ENCODE measurements at regions not wholly inside any gene's neighbourhood (a gene's known extent, or its start where the extent isn't known, plus 50 kb on each side); places are given as distances from the start of the nearest gene placed in this dataset.

DNA sequence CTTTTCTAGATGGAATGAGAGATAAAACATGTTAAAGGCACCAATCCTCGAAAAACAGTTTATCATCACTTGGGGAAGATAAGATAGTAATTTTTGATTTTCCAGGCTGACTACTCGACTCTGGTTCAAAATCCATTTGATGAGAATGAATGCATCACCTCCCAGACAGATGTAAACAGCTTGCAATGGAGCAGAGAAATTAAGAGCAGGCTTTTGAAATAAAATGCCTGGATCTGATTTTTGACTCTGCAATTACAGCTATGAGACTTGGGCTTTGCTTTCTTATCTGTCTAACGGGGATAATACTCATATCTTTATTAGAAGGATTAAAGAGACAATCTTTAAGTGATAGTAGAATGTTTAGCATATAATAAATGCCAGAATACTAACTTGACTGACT, 1148.9 kb downstream of the OLFM4 start:
- no peak for DNase-seq (ENCODE audit: low spot score)
- Mint-ChIP-seq H3K27ac (ENCODE audit: unreplicated experiment) (no peak overlapping the region), H3K27me3 (ENCODE audit: unreplicated experiment) (no peaks in the 10 kb centered on the region), H3K4me3 (ENCODE audit: unreplicated experiment) (no peak overlapping the region), H3K36me3 (ENCODE audit: low read depth, unreplicated experiment) (no peaks in the 10 kb centered on the region), H3K9me3 (ENCODE audit: unreplicated experiment) (no peaks in the 10 kb centered on the region), H3K4me1 (ENCODE audit: unreplicated experiment) (no peaks in the 10 kb centered on the region)
- TF ChIP-seq CTCF (IDR thresholded peaks at IDR 0.05; ENCODE audit: unreplicated experiment), result no peak

DNA sequence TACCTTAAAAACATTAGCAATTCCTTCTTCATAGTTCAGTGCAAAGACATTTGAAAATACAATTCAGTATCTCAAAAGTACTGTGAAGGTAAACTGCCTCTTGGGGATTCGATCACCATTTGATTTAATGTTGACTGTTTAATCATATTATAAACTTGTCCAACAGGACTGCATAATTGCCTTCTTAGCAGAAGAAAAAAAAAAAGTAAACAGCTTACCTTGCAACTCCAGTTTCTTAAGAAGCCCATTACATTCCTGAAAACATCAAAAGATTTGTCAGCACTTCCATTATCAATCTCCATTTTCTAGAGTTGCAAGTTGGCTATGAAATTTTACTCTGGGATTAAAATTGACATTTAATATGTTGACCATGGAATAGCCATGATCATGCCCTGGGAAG, 1154.6 kb downstream of the OLFM4 start:
- H3K27me3 Mint-ChIP-seq (ENCODE audit: unreplicated experiment), result no peaks in the 10 kb centered on the region
- H3K36me3 Mint-ChIP-seq (ENCODE audit: low read depth, unreplicated experiment), result no peaks in the 10 kb centered on the region
- no peak overlapping the region for H3K27ac Mint-ChIP-seq (ENCODE audit: unreplicated experiment)
- no peaks in the 10 kb centered on the region for H3K9me3 Mint-ChIP-seq (ENCODE audit: unreplicated experiment)
- TF ChIP-seq CTCF (IDR thresholded peaks at IDR 0.05; ENCODE audit: unreplicated experiment), result no peak
- H3K4me1 Mint-ChIP-seq (ENCODE audit: unreplicated experiment), result no peaks in the 10 kb centered on the region
- H3K4me3 Mint-ChIP-seq (ENCODE audit: unreplicated experiment), result no peak overlapping the region
- DNase-seq (ENCODE audit: low spot score), result no peak

DNA sequence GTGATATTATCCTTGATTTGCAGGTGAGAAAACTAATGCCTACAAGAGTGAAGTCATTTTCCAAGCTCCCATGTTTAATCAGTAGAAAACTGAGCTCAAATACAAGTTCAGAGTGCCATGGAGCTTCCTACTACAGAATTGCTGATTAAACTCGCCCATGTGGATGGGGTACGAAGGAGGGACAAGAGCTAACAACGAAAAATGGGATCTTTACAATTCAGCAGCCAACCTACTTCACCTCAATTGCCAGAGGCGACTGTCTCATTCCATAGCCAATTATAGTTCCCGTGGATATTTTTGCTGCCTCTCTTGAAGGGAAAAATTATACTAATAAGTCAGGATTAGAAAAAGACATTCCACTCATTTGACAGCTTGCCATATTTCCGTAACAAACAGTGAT, 1155.1 kb downstream of the OLFM4 start:
- Mint-ChIP-seq H3K4me3 (ENCODE audit: unreplicated experiment) (no peak overlapping the region), H3K4me1 (ENCODE audit: unreplicated experiment) (no peaks in the 10 kb centered on the region), H3K27me3 (ENCODE audit: unreplicated experiment) (no peaks in the 10 kb centered on the region), H3K27ac (ENCODE audit: unreplicated experiment) (no peak overlapping the region), H3K36me3 (ENCODE audit: low read depth, unreplicated experiment) (no peaks in the 10 kb centered on the region), H3K9me3 (ENCODE audit: unreplicated experiment) (no peaks in the 10 kb centered on the region)
- TF ChIP-seq CTCF (IDR thresholded peaks at IDR 0.05; ENCODE audit: unreplicated experiment), result no peak
- no peak for DNase-seq (ENCODE audit: low spot score)

- no peak for DNase-seq (ENCODE audit: low spot score)
- Mint-ChIP-seq H3K27ac (ENCODE audit: unreplicated experiment) (no peak overlapping the region), H3K27me3 (ENCODE audit: unreplicated experiment) (no peaks in the 10 kb centered on the region), H3K36me3 (ENCODE audit: low read depth, unreplicated experiment) (no peaks in the 10 kb centered on the region), H3K4me3 (ENCODE audit: unreplicated experiment) (no peak overlapping the region), H3K4me1 (ENCODE audit: unreplicated experiment) (no peaks in the 10 kb centered on the region), H3K9me3 (ENCODE audit: unreplicated experiment) (no peaks in the 10 kb centered on the region)
- no peak for TF ChIP-seq CTCF (IDR thresholded peaks at IDR 0.05; ENCODE audit: unreplicated experiment)
These were observed 1156.0 kb downstream of the OLFM4 start for GRCh38 chr13:54184576-54184975.

- no peaks in the 10 kb centered on the region for H3K27me3 Mint-ChIP-seq (ENCODE audit: unreplicated experiment)
- no peak for DNase-seq (ENCODE audit: low spot score)
- no peak overlapping the region for H3K27ac Mint-ChIP-seq (ENCODE audit: unreplicated experiment)
- H3K4me1 Mint-ChIP-seq (ENCODE audit: unreplicated experiment), result no peaks in the 10 kb centered on the region
- no peaks in the 10 kb centered on the region for H3K9me3 Mint-ChIP-seq (ENCODE audit: unreplicated experiment)
- no peak for TF ChIP-seq CTCF (IDR thresholded peaks at IDR 0.05; ENCODE audit: unreplicated experiment)
- no peaks in the 10 kb centered on the region for H3K36me3 Mint-ChIP-seq (ENCODE audit: low read depth, unreplicated experiment)
- no peak overlapping the region for H3K4me3 Mint-ChIP-seq (ENCODE audit: unreplicated experiment)
These were observed 1156.5 kb downstream of the OLFM4 start for GRCh38 chr13:54185101-54185500.
